ENCODE measurements at regions not wholly inside any gene's neighbourhood (a gene's known extent, or its start where the extent isn't known, plus 50 kb on each side); places are given as distances from the start of the nearest gene placed in this dataset.
"Not testable (repeated sequence)": the region's sequence is repeated elsewhere in the genome, so short reads cannot be mapped to it uniquely, and the experiment has no call there.

DNA sequence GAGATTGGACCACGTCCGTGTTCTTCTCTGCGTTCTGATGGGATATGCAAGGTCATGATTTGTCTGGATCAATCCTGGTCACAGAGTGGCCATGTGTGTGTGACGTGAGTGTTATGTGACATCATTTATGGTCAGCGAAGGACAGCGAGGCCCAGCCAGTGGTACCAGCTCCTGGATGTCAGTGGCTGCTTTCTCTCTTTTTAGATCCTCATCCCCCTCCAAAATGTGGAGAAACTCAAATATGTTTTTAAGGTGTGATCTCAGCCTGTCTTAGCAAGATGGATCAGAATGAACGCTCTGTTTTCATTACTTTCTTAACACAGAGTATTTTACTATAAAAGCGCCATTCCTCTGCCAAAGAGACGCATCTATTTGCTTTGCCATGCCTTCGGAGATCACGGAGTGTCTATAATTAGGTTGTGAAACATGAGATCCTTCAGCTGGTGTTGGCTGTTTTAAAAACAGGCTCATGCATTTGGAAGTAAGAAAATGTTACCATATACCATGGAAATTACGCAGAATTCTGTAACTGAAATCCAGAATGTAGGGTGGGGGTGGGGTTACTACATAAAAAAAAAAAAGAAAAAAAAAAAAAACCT lies 245.5 kb upstream of the TCERG1L start:
- in situ Hi-C loops (cut with HindIII; ENCODE audit: low sequenced_read_pairs), result no loop called here

- in situ Hi-C loops (cut with HindIII; ENCODE audit: low sequenced_read_pairs), result not testable (repeated sequence)
Measured at GRCh38 chr10:131557956-131558355, 246.4 kb upstream of the TCERG1L start.

DNA sequence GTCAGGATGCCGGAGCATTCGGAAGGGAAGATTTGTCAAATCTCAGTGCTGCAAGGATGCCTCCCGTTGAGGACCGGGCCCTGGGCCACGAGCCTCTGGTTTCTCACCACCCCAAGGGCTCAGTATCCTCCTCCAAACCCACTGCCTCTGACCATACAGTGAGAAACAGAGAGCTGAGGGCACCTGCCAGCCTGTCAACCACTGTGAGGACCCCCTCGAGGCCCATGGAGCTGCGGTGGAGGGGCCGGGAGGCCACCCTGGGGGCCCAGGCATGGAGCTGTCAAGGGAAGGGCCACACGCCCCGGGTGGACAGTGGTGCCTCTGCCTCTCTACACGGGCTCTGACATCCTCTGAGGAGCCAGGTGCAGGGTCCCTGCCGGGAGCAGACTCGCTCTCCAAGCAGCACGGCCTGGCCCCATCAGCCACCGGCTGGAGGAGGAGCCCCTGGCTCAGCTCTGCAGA lies 248.0 kb upstream of the TCERG1L start:
- in situ Hi-C loops (cut with HindIII; ENCODE audit: low sequenced_read_pairs), result no loop called here

DNA sequence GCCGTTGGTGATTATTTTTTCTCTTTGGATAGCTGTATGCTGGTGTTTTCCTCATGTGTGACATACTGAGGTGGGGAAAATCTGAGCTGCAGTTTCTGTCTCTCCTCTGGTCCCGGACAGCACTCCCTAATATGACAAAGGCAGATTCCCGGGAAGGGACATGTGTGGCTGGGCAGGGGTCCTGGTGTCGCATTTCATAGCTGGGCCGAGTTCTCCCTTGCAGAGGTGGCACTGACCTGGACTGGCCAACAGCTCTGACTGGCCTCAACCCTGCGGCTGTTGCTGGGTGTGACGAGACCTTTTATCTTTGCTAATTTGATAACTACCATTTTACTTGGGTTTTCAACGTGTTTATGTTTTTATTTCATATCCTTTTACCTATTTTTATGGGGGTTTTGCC lies 248.6 kb upstream of the TCERG1L start:
- in situ Hi-C loops (cut with HindIII; ENCODE audit: low sequenced_read_pairs), result no loop called here

DNA sequence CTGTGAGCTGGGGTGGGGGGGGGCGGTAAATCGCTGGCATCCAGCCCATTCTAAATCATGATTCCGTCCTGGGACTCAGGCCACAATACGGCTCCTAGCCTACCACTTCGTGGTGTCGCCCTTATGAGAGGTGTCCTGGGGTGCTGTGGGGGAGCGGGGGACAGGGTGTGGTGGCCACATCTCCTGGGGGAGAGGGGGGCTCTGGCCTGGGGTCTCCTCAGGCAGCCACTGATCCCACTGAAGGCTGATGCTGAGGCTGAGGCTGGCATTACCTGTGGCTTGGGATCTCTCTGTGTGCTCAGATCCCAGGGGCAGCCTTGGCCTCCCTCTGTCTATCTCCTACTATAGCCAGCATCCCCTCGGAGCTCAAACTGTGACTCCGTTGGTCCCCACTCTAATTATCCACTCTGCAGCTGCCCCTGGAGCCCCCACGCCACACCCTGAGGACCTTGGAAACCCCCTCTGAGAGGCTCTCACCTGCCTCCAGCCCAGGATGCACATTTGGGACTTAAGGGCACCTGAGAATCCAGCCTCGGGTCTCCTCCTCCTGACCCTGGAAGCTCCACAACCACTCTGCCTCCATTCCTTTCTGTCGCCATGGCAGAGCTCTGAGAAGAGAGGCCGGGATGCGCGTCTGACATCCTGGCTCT lies 249.3 kb upstream of the TCERG1L start:
- in situ Hi-C loops (cut with HindIII; ENCODE audit: low sequenced_read_pairs), result no loop called here

GRCh38 chr10:131561897-131562296 lies 250.4 kb upstream of the TCERG1L start:
- in situ Hi-C loops (cut with HindIII; ENCODE audit: low sequenced_read_pairs), result no loop called here

DNA sequence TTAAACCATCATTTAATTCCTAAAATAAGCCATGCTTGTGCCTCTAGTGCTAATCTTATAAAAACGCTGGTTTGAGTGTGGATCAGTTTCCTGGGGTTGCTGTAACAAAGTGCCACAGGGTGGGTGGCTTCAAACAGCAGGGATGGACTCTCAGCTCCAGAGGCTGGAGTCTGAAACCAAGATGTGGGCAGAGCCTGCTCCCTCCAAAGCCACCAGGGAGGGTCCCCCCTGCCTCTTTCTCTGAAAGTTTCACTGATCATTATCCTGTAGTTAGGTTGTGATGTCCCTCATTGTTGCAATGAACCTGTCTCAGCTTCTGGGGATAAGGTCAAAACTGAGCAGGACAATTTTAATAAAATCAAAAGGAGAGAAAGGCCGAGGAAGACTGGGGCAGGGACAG lies 251.9 kb upstream of the TCERG1L start:
- in situ Hi-C loops (cut with HindIII; ENCODE audit: low sequenced_read_pairs), result no loop called here

- in situ Hi-C loops (cut with HindIII; ENCODE audit: low sequenced_read_pairs), result no loop called here
Measured at GRCh38 chr10:131567279-131568162, 256.0 kb upstream of the TCERG1L start.

- in situ Hi-C loops (cut with HindIII; ENCODE audit: low sequenced_read_pairs), result no loop called here
Measured at GRCh38 chr10:131568866-131569265, 257.3 kb upstream of the TCERG1L start.

- in situ Hi-C loops (cut with HindIII; ENCODE audit: low sequenced_read_pairs), result no loop called here
Measured at GRCh38 chr10:131569851-131570715, 258.6 kb upstream of the TCERG1L start.

DNA sequence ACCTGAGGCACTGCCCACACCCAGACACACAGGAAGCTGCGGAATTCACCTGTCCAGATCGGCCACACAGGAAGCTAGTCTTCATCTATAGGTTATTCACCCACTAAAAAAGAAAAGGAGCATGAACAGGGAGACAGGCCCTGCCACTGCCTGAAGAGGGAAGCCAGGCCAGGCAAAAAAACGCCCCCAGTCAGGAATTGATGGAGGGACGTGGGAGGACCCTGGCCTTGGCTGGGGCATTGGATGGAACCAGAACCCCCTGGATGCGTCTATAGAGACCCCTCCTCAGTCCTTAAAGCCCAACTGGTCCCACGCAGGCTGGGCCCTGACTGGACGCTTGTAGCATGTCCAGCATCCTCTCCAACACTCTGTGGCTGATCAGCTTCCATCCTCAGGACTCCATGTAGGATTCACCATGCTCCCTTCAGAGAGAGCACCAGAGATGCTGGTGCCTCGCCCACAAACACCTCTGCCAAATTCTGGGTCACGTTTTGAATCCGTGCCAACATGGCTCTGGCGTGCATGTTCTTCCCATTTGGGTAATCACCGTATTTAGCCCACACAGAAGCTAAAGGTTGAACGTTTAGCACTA lies 259.3 kb upstream of the TCERG1L start:
- in situ Hi-C loops (cut with HindIII; ENCODE audit: low sequenced_read_pairs), result no loop called here

DNA sequence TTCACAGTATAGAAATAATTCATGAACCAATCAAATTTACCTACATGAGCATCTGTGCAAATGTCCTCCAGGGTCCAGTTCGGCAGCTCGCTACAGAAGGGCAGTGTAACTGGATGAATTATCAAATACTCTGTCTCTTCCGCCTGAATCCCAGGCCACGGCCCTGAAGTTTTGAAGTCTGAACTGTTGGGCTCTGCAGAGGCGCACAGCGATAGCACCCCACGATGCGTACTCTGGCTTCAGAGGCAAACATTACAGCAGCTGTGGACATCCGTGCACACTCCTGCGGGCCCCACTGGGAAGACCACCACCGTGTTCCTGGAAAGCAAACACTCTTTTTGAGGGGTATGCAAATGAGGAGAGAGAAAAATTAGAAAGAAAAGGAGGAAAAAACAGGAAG lies 259.8 kb upstream of the TCERG1L start:
- in situ Hi-C loops (cut with HindIII; ENCODE audit: low sequenced_read_pairs), result no loop called here

DNA sequence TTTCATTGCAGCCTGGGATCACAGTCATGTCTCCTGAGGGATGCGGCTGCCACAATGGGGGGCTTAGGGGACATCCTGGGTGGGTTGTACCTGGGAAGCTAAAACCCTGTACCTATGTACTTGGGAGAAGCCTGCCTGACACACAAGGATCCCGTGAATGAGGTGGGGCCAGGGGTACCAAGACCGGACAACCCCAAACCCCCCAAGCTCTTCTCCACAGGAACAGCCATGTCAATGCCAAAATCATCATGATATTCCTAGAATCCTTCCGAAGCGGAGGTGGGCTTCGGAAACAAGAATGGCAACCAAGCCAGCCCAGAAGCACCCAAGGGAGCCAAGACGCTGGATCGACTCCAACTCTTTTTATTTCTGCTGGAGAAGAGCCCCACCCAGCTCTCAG lies 260.3 kb upstream of the TCERG1L start:
- in situ Hi-C loops (cut with HindIII; ENCODE audit: low sequenced_read_pairs), result no loop called here

GRCh38 chr10:131573256-131573655 lies 261.7 kb upstream of the TCERG1L start:
- in situ Hi-C loops (cut with HindIII; ENCODE audit: low sequenced_read_pairs), result no loop called here

- in situ Hi-C loops (cut with HindIII; ENCODE audit: low sequenced_read_pairs), result no loop called here
Measured at GRCh38 chr10:131573707-131574106, 262.2 kb upstream of the TCERG1L start.

- in situ Hi-C loops (cut with HindIII; ENCODE audit: low sequenced_read_pairs), result no loop called here
Measured at GRCh38 chr10:131574363-131574706, 262.8 kb upstream of the TCERG1L start.

- in situ Hi-C loops (cut with HindIII; ENCODE audit: low sequenced_read_pairs), result no loop called here
Measured at GRCh38 chr10:131574707-131575430, 263.3 kb upstream of the TCERG1L start.

GRCh38 chr10:131575877-131576276 lies 264.4 kb upstream of the TCERG1L start:
- in situ Hi-C loops (cut with HindIII; ENCODE audit: low sequenced_read_pairs), result no loop called here

- in situ Hi-C loops (cut with HindIII; ENCODE audit: low sequenced_read_pairs), result no loop called here
Measured at GRCh38 chr10:131576341-131577177, 265.0 kb upstream of the TCERG1L start.
